Mononuclear cell (primary cell): ENCODE measurements at regions not wholly inside any gene's neighbourhood (a gene's known extent, or its start where the extent isn't known, plus 50 kb on each side); places are given as distances from the start of the nearest gene placed in this dataset.

Experiments
- H3K27me3 ChIP-seq: 2 replicates; pipeline ENCODE4 v1.6.0; 2011; ENCODE audit warnings: low read length, control low read depth; ENCODE audit not compliant: insufficient read depth
- H3K4me1 ChIP-seq: 2 replicates; pipeline ENCODE4 v1.5.1; 2011; ENCODE audit warnings: mild to moderate bottlenecking, low read length, control low read depth; ENCODE audit not compliant: insufficient read depth
- H3K4me3 ChIP-seq: 2 replicates; pipeline ENCODE4 v1.5.1; 2011; ENCODE audit warnings: mild to moderate bottlenecking, low read length, moderate library complexity
- H3K9me3 ChIP-seq: 2 replicates; pipeline ENCODE4 v1.5.1; 2011; ENCODE audit warnings: low read depth, mild to moderate bottlenecking, control low read depth, low read length

- no peaks in the 10 kb centered on the region for H3K27me3 ChIP-seq
- peaks cover 4% of the 10 kb centered on the region for H3K9me3 ChIP-seq
- H3K4me3 ChIP-seq, result peak overlapping the region; percentile 33
Observed at GRCh38 chr3:40624189-40624769, 99.5 kb downstream of the ZNF621 start.

GRCh38 chr3:40627095-40627494 lies 102.3 kb downstream of the ZNF621 start:
- Histone ChIP-seq H3K9me3 (peaks cover 4% of the 10 kb centered on the region), H3K4me3 (no peak overlapping the region), H3K4me1 (peaks cover 13% of the 10 kb centered on the region), H3K27me3 (no peaks in the 10 kb centered on the region)

More at GRCh38 chr3:40624189-40624769, 99.5 kb downstream of the ZNF621 start:
- H3K4me1 ChIP-seq, result peaks cover 13% of the 10 kb centered on the region

- Histone ChIP-seq H3K9me3 (peaks cover 16% of the 10 kb centered on the region), H3K4me1 (peaks cover 7% of the 10 kb centered on the region), H3K27me3 (no peaks in the 10 kb centered on the region), H3K4me3 (no peak overlapping the region)
Observed at GRCh38 chr3:40628984-40629383, 104.2 kb downstream of the ZNF621 start.

GRCh38 chr3:40631341-40631995 lies 106.7 kb downstream of the ZNF621 start:
- no peaks in the 10 kb centered on the region for H3K4me1 ChIP-seq
- H3K27me3 ChIP-seq, result no peaks in the 10 kb centered on the region
- H3K9me3 ChIP-seq, result peaks cover 19% of the 10 kb centered on the region
- H3K4me3 ChIP-seq, result no peak overlapping the region

GRCh38 chr3:40637906-40638305 lies 113.1 kb downstream of the ZNF621 start:
- Histone ChIP-seq H3K9me3 (peaks cover 13% of the 10 kb centered on the region), H3K4me1 (no peaks in the 10 kb centered on the region), H3K27me3 (no peaks in the 10 kb centered on the region), H3K4me3 (no peak overlapping the region)

- no peaks in the 10 kb centered on the region for H3K4me1 ChIP-seq
- H3K4me3 ChIP-seq, result no peak overlapping the region
- no peaks in the 10 kb centered on the region for H3K27me3 ChIP-seq
- H3K9me3 ChIP-seq, result peaks cover 2% of the 10 kb centered on the region
Observed at GRCh38 chr3:40639006-40639405, 114.2 kb downstream of the ZNF621 start.

- Histone ChIP-seq H3K27me3 (no peaks in the 10 kb centered on the region), H3K4me1 (no peaks in the 10 kb centered on the region), H3K4me3 (no peak overlapping the region), H3K9me3 (no peaks in the 10 kb centered on the region)
Observed at GRCh38 chr3:40642812-40643211, 118.1 kb downstream of the ZNF621 start.

GRCh38 chr3:40645883-40646282 lies 121.1 kb downstream of the ZNF621 start:
- Histone ChIP-seq H3K27me3 (no peaks in the 10 kb centered on the region), H3K9me3 (no peaks in the 10 kb centered on the region), H3K4me3 (no peak overlapping the region), H3K4me1 (no peaks in the 10 kb centered on the region)

- Histone ChIP-seq H3K27me3 (no peaks in the 10 kb centered on the region), H3K4me3 (no peak overlapping the region), H3K9me3 (no peaks in the 10 kb centered on the region), H3K4me1 (no peaks in the 10 kb centered on the region)
Observed at GRCh38 chr3:40649346-40649745, 124.6 kb downstream of the ZNF621 start.

GRCh38 chr3:40652072-40652471 lies 127.3 kb downstream of the ZNF621 start:
- H3K4me3 ChIP-seq, result no peak overlapping the region
- H3K4me1 ChIP-seq, result no peaks in the 10 kb centered on the region
- no peaks in the 10 kb centered on the region for H3K27me3 ChIP-seq
- H3K9me3 ChIP-seq, result no peaks in the 10 kb centered on the region

GRCh38 chr3:40653001-40653400 lies 128.2 kb downstream of the ZNF621 start:
- Histone ChIP-seq H3K4me3 (no peak overlapping the region), H3K27me3 (no peaks in the 10 kb centered on the region), H3K9me3 (no peaks in the 10 kb centered on the region), H3K4me1 (no peaks in the 10 kb centered on the region)

- Histone ChIP-seq H3K4me3 (no peak overlapping the region), H3K27me3 (no peaks in the 10 kb centered on the region), H3K9me3 (no peaks in the 10 kb centered on the region), H3K4me1 (no peaks in the 10 kb centered on the region)
Observed at GRCh38 chr3:40653878-40654277, 129.1 kb downstream of the ZNF621 start.

GRCh38 chr3:40655551-40655950 lies 130.8 kb downstream of the ZNF621 start:
- H3K9me3 ChIP-seq, result no peaks in the 10 kb centered on the region
- H3K4me3 ChIP-seq, result no peak overlapping the region
- H3K4me1 ChIP-seq, result no peaks in the 10 kb centered on the region
- H3K27me3 ChIP-seq, result no peaks in the 10 kb centered on the region

- Histone ChIP-seq H3K4me1 (no peaks in the 10 kb centered on the region), H3K9me3 (no peaks in the 10 kb centered on the region), H3K4me3 (no peak overlapping the region), H3K27me3 (no peaks in the 10 kb centered on the region)
Observed at GRCh38 chr3:40657623-40658022, 132.9 kb downstream of the ZNF621 start.

GRCh38 chr3:40658305-40658704 lies 133.5 kb downstream of the ZNF621 start:
- Histone ChIP-seq H3K4me3 (no peak overlapping the region), H3K27me3 (no peaks in the 10 kb centered on the region), H3K9me3 (no peaks in the 10 kb centered on the region), H3K4me1 (no peaks in the 10 kb centered on the region)

GRCh38 chr3:40660554-40660953 lies 135.8 kb downstream of the ZNF621 start:
- no peaks in the 10 kb centered on the region for H3K27me3 ChIP-seq
- no peaks in the 10 kb centered on the region for H3K9me3 ChIP-seq
- H3K4me1 ChIP-seq, result no peaks in the 10 kb centered on the region
- no peak overlapping the region for H3K4me3 ChIP-seq
